ENCODE measurements at regions not wholly inside any gene's neighbourhood (a gene's known extent, or its start where the extent isn't known, plus 50 kb on each side); places are given as distances from the start of the nearest gene placed in this dataset.
"Not testable (repeated sequence)": the region's sequence is repeated elsewhere in the genome, so short reads cannot be mapped to it uniquely, and the experiment has no call there.

DNA sequence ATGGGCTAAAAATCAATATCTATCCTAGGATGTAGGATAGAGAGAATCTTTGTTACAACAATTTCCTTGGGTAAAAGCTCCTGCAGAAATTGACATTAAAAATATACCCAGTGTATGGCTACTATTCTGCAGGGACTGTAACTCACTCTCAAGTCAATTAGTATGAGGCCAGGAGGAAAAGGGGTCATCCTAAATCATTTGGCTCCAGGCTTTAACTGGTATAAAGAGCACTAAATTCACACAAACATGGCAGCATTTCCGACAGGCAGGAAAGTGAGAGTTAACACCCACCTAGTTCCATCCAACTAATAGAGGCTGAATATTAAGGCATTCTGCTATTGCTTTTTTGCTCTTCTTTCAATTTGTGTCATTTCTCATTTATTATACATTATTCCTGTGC lies 218.6 kb upstream of the C1orf87 start:
- DNase-seq: no peak

GRCh38 chr1:60290393-60290792 lies 216.8 kb upstream of the C1orf87 start:
- DNase-seq: no peak

- DNase-seq: no peak
Measured at GRCh38 chr1:60287536-60287935, 214.0 kb upstream of the C1orf87 start.

DNA sequence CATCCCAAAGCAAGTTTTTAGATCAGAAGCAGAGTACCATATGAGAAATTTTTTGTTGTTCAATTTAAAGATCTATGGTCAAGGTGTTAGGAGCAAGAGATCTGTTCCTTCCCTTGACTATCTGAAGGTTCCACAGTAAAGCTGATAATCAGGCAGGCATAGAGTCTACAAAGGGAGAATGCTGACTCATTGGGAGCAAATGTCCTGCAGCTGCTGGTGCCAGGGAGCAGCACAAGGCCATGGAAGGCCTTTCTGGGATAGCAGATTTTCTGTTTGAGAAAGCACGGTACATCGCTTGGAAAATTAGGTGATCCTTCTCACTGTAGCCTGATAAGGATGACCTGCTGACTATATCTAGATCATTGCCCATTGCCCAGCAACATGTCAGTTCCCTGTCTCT lies 210.1 kb upstream of the C1orf87 start:
- no peak for DNase-seq

DNA sequence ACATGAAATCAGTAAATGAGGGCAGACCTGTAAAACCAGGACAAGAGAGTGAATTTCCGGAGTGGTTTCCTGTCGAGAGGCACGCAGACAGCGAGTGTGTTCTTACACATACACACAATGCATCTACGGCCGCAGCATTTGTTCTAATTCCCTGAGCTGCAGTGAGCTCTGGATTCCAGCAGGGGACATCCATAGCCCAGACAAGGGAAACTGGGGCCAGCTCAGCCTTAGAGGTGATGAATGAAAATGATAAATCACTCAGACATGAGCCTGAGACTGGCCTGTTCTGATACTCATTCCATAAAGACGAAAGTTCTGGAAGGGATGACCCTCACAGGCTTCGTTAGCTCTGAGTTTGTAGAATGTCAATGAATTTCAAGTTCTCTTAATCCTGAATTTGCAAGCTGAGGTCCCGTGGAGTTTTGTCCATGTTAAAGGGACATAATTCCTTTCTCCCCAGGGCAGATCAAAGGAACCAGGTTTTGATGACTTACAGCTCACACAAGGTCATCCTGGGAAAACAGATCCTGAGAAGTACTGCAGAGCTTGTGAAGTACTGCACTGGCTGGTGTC lies 207.9 kb upstream of the C1orf87 start:
- peak; percentile 50 for DNase-seq

DNA sequence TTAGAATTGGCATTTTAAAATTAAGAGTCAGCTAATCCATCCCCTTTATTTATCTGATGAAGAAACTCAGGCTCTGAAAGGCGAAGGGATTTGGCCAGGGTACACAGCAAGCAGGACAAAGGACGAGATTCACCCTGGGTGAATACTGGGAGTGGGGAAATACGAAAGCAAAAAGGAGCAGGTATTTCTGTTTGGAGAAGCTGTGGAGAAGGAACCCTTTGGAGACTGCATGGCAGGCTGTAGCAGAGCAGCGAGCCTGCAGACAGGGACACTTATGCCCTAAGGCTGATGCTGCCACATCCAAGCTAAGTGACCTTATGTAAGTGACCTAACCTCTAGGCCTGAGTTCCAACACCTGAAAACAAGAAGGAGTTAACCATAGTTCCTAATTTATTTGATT lies 207.2 kb upstream of the C1orf87 start:
- no peak for DNase-seq

GRCh38 chr1:60280256-60280655 lies 206.7 kb upstream of the C1orf87 start:
- peak; percentile 70 for DNase-seq

GRCh38 chr1:60279798-60280197 lies 206.2 kb upstream of the C1orf87 start:
- no peak for DNase-seq

- peak; percentile 11 for DNase-seq
Measured at GRCh38 chr1:60277269-60277668, 203.7 kb upstream of the C1orf87 start.

DNA sequence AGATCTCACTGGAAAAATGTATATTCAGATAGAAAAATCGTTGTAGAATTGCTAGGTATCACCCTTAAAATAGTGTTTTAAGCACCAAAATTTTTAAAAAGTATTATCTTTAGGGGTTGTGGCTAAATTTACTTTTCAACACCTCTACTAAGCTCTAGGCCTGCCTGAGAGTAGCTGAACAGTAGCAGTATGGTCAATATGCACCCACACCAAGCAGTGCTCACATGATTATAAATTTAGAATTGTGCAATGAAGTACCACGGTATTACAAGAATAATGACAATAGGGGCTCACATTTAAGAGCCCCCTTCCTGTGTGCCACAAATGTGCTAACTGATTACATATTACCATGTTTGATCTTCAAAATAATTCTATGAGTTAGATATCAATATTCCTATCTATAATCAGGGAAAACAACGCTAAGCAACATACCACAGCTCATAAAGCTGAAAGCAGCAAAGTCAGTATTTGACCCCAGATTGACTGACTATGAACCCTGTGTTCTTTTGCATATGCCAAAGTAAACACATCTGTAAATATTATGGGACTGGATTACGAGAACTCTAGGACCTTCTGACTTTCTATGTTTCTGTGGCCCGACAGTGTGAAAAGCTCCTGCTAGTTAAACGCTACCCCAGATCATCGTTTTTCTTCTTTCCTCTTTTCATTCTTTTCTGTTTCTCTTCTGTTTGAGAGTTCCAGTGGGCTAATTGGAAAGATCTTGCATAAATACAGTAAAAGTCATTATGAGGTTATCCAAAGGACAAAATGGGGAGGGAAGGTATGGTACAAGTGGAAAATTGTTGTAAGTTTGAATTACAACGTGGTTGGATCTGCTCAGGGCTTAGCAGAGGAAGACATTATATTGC lies 201.1 kb upstream of the C1orf87 start:
- no peak for DNase-seq

- no peak for DNase-seq
Measured at GRCh38 chr1:60273185-60273584, 199.6 kb upstream of the C1orf87 start.

DNA sequence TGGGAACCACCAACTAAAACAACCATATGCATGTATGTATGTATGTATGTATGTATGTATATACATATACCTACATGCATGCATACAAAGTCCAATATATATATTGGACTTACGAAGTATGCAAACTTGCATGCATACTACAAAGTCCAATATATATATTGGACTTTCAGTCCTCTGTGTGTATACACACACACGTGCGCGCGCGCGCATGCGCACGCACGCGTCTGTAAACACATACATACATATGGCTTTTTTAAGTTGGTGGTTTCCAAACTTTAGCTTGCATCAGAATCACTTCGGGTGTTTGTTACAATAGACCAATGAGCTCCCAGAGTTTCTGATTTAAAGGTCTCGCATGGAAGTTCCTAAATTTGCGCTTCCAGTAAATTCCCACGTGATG lies 197.5 kb upstream of the C1orf87 start:
- no peak for DNase-seq

GRCh38 chr1:60268451-60268850 lies 194.9 kb upstream of the C1orf87 start:
- DNase-seq: no peak

DNA sequence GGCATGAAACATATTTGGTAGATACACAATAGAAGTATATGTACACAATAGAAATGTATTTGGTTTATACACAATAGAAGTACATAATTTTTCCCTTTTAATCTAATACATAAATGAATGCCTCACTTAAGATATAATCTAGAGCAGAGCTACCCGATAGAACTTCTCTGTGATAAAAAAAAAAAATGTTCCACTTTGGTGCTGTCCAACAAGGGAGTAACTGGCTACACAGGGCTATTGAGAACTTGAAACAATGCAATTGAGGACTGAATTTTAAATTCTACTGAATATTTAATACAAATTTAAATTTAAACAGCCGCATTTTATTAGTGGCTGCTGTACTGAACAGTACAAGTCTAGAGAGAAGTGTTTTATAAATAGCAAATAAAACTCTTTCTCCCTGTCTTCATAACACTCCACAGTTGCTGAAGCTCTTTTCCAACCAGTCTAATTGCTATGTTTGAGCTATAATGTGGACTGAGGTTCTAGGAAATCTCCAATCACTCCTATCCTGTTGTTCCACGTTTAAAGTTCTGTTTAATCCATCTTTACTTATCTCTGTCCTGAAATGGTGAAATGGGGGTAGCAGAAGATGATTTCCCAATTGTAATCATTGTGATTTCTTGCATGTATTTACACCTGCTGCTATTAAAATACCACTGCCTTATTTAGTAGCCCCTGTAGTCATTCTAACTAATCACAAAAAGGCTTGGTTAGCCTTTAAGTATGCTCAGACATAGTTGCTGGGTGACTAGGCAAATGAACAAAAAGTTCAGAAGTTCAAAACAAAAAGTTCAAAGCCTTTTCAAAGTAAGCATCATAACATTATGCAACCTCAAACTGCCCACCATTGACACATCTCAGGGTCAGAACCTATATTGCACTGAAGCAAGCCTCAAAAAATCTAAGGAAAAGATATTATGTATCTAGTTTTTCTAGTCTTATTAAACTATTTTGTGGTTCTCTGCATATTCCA lies 192.3 kb upstream of the C1orf87 start:
- no peak for DNase-seq

DNA sequence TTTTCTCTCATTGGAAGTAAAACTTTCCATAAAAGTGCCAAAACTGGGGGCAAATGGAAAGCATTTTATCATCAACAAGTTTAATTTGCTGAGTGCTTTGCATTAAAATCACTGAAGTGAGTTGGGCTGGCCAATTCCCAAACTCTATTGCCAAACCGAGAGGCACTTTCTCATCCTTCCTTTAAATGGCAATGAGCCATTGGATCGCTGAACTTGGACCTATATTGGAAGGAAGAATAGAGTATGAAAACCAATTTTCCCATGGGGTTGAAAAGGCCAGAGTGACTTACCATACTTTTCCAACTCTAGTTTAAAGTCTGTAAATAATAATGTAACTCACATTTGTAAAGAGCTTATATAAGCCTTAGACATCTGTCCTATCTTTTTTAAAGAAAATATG lies 189.1 kb upstream of the C1orf87 start:
- no peak for DNase-seq

DNA sequence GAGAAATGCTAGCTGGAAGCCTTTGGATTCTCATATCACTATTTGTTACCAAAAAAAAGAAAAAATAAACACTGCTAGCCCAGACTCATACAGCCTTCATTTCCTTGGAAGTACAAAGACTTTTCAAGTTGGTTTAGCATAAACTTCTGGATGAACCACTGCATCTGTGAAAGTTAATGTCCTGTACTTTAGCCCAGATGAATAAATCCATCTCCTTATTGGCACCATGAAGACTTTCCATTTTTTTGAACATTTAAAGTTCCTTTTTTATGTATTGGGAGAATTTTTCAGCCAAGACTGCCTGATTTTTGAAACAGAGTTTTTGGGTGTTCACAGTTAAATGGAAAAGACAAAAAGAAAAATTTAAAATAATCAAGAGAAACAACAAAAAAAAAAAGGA lies 184.0 kb upstream of the C1orf87 start:
- no peak for DNase-seq

DNA sequence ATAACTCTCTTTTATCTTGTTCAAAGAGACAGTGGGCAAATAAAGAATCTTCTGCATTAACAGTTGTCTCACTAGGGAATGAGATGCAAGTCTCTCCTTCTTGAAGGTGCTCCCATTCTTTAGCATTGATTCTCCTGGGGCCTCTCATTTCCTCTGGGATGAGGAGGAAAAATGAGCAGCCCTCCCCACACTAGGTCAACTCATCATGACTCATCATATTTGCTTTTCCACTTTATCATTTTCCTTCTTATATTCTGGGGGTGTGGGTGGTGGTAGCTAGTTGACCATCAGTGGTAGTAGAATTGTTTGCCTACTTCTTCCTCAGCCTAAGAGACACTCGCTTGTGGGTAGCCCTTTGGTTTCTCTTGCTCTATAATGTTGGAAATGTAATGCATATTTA lies 182.0 kb upstream of the C1orf87 start:
- DNase-seq: no peak

GRCh38 chr1:60251426-60251825 lies 177.9 kb upstream of the C1orf87 start:
- DNase-seq: no peak

DNA sequence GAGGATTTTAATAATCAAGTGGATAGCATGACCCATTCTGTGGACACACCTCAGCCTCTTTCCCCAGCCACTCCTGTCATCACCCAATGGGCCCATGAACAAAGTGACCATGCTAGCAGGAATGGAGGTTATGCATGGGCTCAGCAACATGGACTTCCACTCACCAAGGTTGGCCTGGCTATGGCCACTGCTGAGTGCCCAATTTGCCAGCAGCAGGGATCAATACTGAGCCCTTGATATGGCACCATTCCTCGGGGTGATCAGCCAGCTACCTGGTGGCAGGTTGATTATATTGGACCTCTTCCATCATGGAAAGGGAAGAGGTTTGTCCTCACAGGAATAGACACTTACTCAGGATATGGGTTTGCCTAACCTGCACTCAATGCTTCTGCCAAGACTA lies 173.9 kb upstream of the C1orf87 start:
- not testable (repeated sequence) for DNase-seq

DNA sequence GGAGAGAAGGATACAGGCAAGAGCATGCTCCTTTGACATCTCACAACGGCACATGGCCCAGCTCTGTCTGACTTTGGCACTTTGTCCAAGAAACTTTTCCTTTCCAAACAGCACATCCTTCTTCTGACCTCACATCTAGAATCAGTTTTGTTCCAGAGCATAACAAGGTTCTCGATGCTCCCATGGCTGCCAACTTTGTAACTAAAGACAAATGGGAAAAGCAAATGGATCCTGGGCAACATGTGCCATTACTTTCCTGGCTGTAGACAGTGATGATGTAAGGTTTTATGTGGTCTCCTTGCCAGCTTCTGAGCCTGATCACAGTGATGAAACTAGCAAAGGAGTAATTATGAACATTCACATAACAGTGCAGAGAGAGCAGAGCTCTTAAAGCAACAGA lies 171.8 kb upstream of the C1orf87 start:
- DNase-seq: peak; percentile 93

GRCh38 chr1:60244906-60245305 lies 171.3 kb upstream of the C1orf87 start:
- DNase-seq: no peak

GRCh38 chr1:60235275-60235674 lies 161.7 kb upstream of the C1orf87 start:
- no peak for DNase-seq

GRCh38 chr1:60234776-60235175 lies 161.2 kb upstream of the C1orf87 start:
- peak; percentile 53 for DNase-seq

DNA sequence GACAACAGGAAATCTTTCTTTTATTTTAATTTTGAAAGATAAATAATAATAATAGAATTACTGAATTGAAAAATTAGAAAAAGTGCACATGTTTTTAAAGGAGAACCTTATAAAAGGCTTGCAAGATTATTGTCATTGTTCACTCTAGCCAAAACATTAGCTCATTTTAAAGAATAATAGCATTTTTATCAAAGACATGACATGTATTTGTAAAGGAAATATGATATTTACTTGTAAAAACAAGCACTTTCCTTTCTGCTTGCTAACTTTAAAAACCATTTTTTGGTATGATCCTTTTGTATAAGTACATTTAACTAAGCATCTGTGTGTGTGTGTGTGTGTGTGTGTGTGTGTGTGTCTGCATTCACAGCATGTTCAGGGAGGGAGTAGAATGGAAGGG lies 156.3 kb upstream of the C1orf87 start:
- no peak for DNase-seq

All from NCI-H446 treated with DMSO at 0.1 percent for 48 hours (cell line).